H1 (cell line): ENCODE measurements at regions not wholly inside any gene's neighbourhood (a gene's known extent, or its start where the extent isn't known, plus 50 kb on each side); places are given as distances from the start of the nearest gene placed in this dataset.

Experiments
- CTCF ChIA-PET: fragments of 300-600 bp; sonication (Branson Sonifier 250); formaldehyde crosslinking; loops from one replicate; lab custom pipeline; 2021; ENCODE audit not compliant: partially characterized antibody; lab: Charles Lee
- POLR2A ChIA-PET: fragments of 300-600 bp; sonication (Branson Sonifier 250); formaldehyde crosslinking; loops from one replicate; lab custom pipeline; 2021; ENCODE audit warnings: inconsistent platforms; ENCODE audit not compliant: partially characterized antibody; lab: Charles Lee
- DNase-seq, 2 experiments: peaks; one replicate each; pipeline versions ENCODE4 v3.0.0 to v3.0.0-alpha.2; 2010 to 2022; ENCODE audit warnings: low spot score in 2 of 2, low read depth in 1 of 2, mixed read lengths in 1 of 2
- FAIRE-seq: peaks from 2 replicates; lab custom pipeline; 2011; peaks lifted over from hg19 to GRCh38; lab: Jason Lieb, UNC
- H2AFZ ChIP-seq: 2 replicates; pipeline ENCODE4 v1.8.1; 2012; ENCODE audit warnings: low read length, inconsistent platforms
- H2AK5ac ChIP-seq: 2 replicates; pipeline ENCODE4 v1.6.1; 2013; ENCODE audit warnings: low read depth, low read length
- H2BK120ac ChIP-seq: replicated peaks from 2 replicates; pipeline ENCODE3; 2013; ENCODE audit warnings: low read depth, low read length, inconsistent platforms
- H2BK12ac ChIP-seq: 2 replicates; pipeline ENCODE4 v1.6.1; 2013; ENCODE audit warnings: low read depth, low read length
- H2BK15ac ChIP-seq: 2 replicates; pipeline ENCODE4 v1.6.1; 2013; ENCODE audit warnings: low read length
- H2BK20ac ChIP-seq: 2 replicates; pipeline ENCODE4 v1.6.1; 2013; ENCODE audit warnings: low read length
- H2BK5ac ChIP-seq: 2 replicates; pipeline ENCODE4 v1.6.1; 2013; ENCODE audit warnings: low read depth, low read length
- H3K14ac ChIP-seq: 2 replicates; pipeline ENCODE4 v1.6.1; 2013; ENCODE audit warnings: inconsistent platforms; ENCODE audit not compliant: insufficient read length
- H3K18ac ChIP-seq: 2 replicates; pipeline ENCODE4 v1.6.1; 2013; ENCODE audit warnings: low read length; ENCODE audit errors: extremely low read depth
- H3K23ac ChIP-seq: 2 replicates; pipeline ENCODE4 v1.6.1; 2013; ENCODE audit warnings: inconsistent platforms; ENCODE audit not compliant: insufficient read length
- H3K23me2 ChIP-seq: 2 replicates; pipeline ENCODE4 v1.6.1; 2013; ENCODE audit warnings: low read depth, low read length
- H3K27ac ChIP-seq: 2 replicates; pipeline ENCODE4 v1.6.1; 2011; ENCODE audit warnings: low read depth, low read length, inconsistent platforms
- H3K27me3 ChIP-seq, 4 experiments: replicated peaks in 1 of 4; 1 replicate in 1 of 4; 2 replicates in 3 of 4; pipeline versions ENCODE4 v1.6.1 to v1.8.1; 2011 to 2013; ENCODE audit warnings: low read length in 3 of 4, mild to moderate bottlenecking in 3 of 4, inconsistent platforms in 2 of 4, mixed read lengths in 2 of 4, moderate library complexity in 1 of 4; ENCODE audit not compliant: control insufficient read depth in 3 of 4, insufficient read depth in 3 of 4; ENCODE audit errors: extremely low read depth in 1 of 4
- H3K36me3 ChIP-seq, 4 experiments: 2 replicates each; pipeline versions ENCODE4 v1.6.1 to v1.8.1; 2011 to 2013; ENCODE audit warnings: mild to moderate bottlenecking in 4 of 4, low read length in 3 of 4, moderate library complexity in 2 of 4, control low read depth in 1 of 4, inconsistent platforms in 1 of 4; ENCODE audit not compliant: insufficient read depth in 4 of 4, control insufficient read depth in 2 of 4
- H3K4ac ChIP-seq: replicated peaks from 2 replicates; pipeline ENCODE3; 2013; ENCODE audit warnings: low read length, low read depth, mixed read lengths, inconsistent platforms; ENCODE audit not compliant: insufficient read length
- H3K4me1 ChIP-seq, 4 experiments: replicated peaks in 1 of 4; 1 replicate in 1 of 4; 2 replicates in 3 of 4; pipeline versions ENCODE4 v1.6.1 to v1.8.1; 2011 to 2013; ENCODE audit warnings: low read length in 3 of 4, inconsistent platforms in 2 of 4, mixed read lengths in 1 of 4; ENCODE audit not compliant: insufficient read depth in 4 of 4, control insufficient read depth in 3 of 4
- H3K4me2 ChIP-seq, 2 experiments: 2 replicates each; pipeline versions ENCODE4 v1.6.1 to v1.8.1; 2011 to 2013; ENCODE audit warnings: low read depth in 2 of 2, low read length in 2 of 2, control low read depth in 1 of 2, inconsistent platforms in 1 of 2, mild to moderate bottlenecking in 1 of 2; ENCODE audit not compliant: insufficient read depth in 1 of 2
- H3K4me3 ChIP-seq, 4 experiments: fragments of 200-600, 300-600 bp in 1 of 4; sonication (generic), shearing (Covaris generic), sonication (Bioruptor Twin) in 1 of 4; 2 replicates each; pipeline versions ENCODE4 v1.5.1 to v1.8.1; 2011 to 2016; ENCODE audit warnings: low read length in 4 of 4, low read depth in 3 of 4, control low read depth in 2 of 4, inconsistent platforms in 2 of 4, mild to moderate bottlenecking in 2 of 4, mixed read lengths in 1 of 4, moderate library complexity in 1 of 4; ENCODE audit not compliant: insufficient read depth in 2 of 4; ENCODE audit errors: extremely low read depth in 1 of 4
- H3K56ac ChIP-seq: replicated peaks from 2 replicates; pipeline ENCODE3; 2013; ENCODE audit warnings: low read depth, mild to moderate bottlenecking, mixed read lengths, low read length, inconsistent platforms; ENCODE audit not compliant: insufficient read length
- H3K79me1 ChIP-seq: 2 replicates; pipeline ENCODE4 v1.6.1; 2013; ENCODE audit warnings: low read depth, low read length, control low read depth
- H3K79me2 ChIP-seq, 2 experiments: 2 replicates each; pipeline versions ENCODE4 v1.6.1 to v1.8.1; 2012 to 2013; ENCODE audit warnings: low read length in 2 of 2, mild to moderate bottlenecking in 2 of 2, inconsistent platforms in 1 of 2; ENCODE audit not compliant: insufficient read depth in 2 of 2, control insufficient read depth in 1 of 2
- H3K9ac ChIP-seq, 4 experiments: replicated peaks in 1 of 4; 1 replicate in 1 of 4; 2 replicates in 3 of 4; pipeline versions ENCODE4 v1.6.1 to v1.8.1; 2011 to 2013; ENCODE audit warnings: low read depth in 3 of 4, low read length in 3 of 4, control low read depth in 2 of 4, mild to moderate bottlenecking in 2 of 4, moderate library complexity in 2 of 4, inconsistent platforms in 1 of 4; ENCODE audit errors: extremely low read depth in 1 of 4
- H3K9me3 ChIP-seq, 2 experiments: 2 replicates each; pipeline versions ENCODE4 v1.6.1 to v1.8.1; 2012 to 2013; ENCODE audit warnings: mild to moderate bottlenecking in 2 of 2, moderate library complexity in 2 of 2, control low read depth in 1 of 2, inconsistent platforms in 1 of 2, low read depth in 1 of 2, low read length in 1 of 2, mixed read lengths in 1 of 2; ENCODE audit not compliant: insufficient read depth in 2 of 2
- H4K20me1 ChIP-seq, 2 experiments: replicated peaks in 1 of 2; 2 replicates each; pipeline versions ENCODE3 to v1.8.1; 2011 to 2013; ENCODE audit warnings: inconsistent platforms in 2 of 2, low read length in 2 of 2, mild to moderate bottlenecking in 1 of 2; ENCODE audit not compliant: insufficient read depth in 2 of 2, control insufficient read depth in 1 of 2
- H4K5ac ChIP-seq: 2 replicates; pipeline ENCODE4 v1.6.1; 2013; ENCODE audit warnings: low read length, low read depth, mixed read lengths, inconsistent platforms; ENCODE audit not compliant: insufficient read length
- H4K8ac ChIP-seq: 2 replicates; pipeline ENCODE4 v1.8.0; 2013; ENCODE audit warnings: mild to moderate bottlenecking, moderate library complexity, low read length, inconsistent platforms; ENCODE audit not compliant: insufficient read depth; ENCODE audit errors: extremely low read depth
- H4K91ac ChIP-seq: replicated peaks from 2 replicates; pipeline ENCODE3; 2013; ENCODE audit warnings: low read length, mixed read lengths, inconsistent platforms; ENCODE audit not compliant: insufficient read length
- EZH2 ChIP-seq: fragments of 200-600 bp; sonication (generic); IDR thresholded peaks from 2 replicates; pipeline ENCODE4 v1.7.1; 2012; ENCODE audit warnings: low read depth, mild to moderate bottlenecking, moderate library complexity, low read length, inconsistent platforms; ENCODE audit not compliant: severe bottlenecking
- RFX5 ChIP-seq: IDR thresholded peaks from 2 replicates; pipeline ENCODE4 v1.6.1; 2011; ENCODE audit warnings: low read depth, low read length, improper control_type of control experiment, borderline replicate concordance
- SP2 ChIP-seq: IDR thresholded peaks from 2 replicates; pipeline ENCODE4 v1.6.1; 2012; ENCODE audit warnings: mild to moderate bottlenecking, low read length, inconsistent platforms
- SRF ChIP-seq: IDR thresholded peaks from 2 replicates; pipeline ENCODE4 v1.6.1; 2011; ENCODE audit warnings: mild to moderate bottlenecking, low read depth, low read length, moderate library complexity
- SUZ12 ChIP-seq: fragments of 200-600 bp; sonication (generic); IDR thresholded peaks from 2 replicates; pipeline ENCODE4 v1.6.1; 2012; ENCODE audit warnings: mild to moderate bottlenecking, inconsistent platforms, low read length, moderate library complexity, mixed read lengths
- WGBS, 2 experiments: shearing (Covaris generic) in 1 of 2; methylation state at CpG; one replicate each; pipeline versions ENCODE4 v1.1.6 to v1.1.7; 2013 to 2015; ENCODE audit warnings: low lambda C conversion rate in 2 of 2, mixed read lengths in 2 of 2, inconsistent platforms in 1 of 2, low coverage in 1 of 2, missing lambda C conversion rate in 1 of 2; ENCODE audit not compliant: insufficient replicate concordance in 2 of 2, insufficient coverage in 1 of 2, insufficient read length in 1 of 2; ENCODE audit errors: extremely low coverage in 1 of 2, missing lambda C conversion rate in 1 of 2; 5-methylcytosine and 5-hydroxymethylcytosine counted together
- TF ChIP-seq, protein P1 (sequence below): IDR thresholded peaks from 2 replicates; pipeline ENCODE4 v1.6.1; 2012; ENCODE audit warnings: inconsistent platforms

DNA sequence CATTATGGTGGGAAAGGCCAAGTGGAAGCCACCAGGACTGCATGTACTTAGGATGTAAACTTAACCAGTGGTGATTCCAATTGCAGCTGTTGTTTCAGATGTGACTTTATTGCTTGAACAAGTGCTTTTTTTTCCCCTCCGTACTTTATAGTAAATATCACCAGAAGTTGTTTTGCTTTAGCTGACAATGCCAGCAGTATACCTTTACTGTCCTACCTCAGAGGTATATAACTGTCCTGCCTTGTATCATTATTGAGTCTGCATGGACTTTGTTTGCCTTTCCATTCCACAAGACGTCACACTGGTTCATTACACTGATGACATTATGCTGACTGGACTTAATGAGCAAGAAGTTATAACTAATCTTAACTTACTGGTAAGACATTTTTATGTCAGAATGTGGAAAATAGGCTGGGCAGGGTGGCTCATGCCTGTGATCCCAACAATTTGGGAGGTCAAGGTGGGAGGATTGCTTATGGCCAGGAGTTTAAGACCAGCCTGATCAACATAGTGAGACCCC lies 77.1 kb upstream of the RAB18 start:
- Histone ChIP-seq H3K36me3 (no peaks in the 10 kb centered on the region), H4K5ac (no peak overlapping the region), H3K14ac (no peak overlapping the region), H2BK120ac (no peak overlapping the region)
- TF ChIP-seq, protein P1, sequence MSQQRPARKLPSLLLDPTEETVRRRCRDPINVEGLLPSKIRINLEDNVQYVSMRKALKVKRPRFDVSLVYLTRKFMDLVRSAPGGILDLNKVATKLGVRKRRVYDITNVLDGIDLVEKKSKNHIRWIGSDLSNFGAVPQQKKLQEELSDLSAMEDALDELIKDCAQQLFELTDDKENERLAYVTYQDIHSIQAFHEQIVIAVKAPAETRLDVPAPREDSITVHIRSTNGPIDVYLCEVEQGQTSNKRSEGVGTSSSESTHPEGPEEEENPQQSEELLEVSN: no peak
- TF ChIP-seq SUZ12: no peak
- no peak for TF ChIP-seq SP2
- no peak for TF ChIP-seq SRF
- no peak for TF ChIP-seq RFX5
- no peak for TF ChIP-seq EZH2
- TF ChIP-seq, all 59 proteins: peak for 0
- Histone ChIP-seq H2AK5ac (no peak overlapping the region), H4K20me1 (no peaks in the 10 kb centered on the region), H3K23ac (no peak overlapping the region), H4K91ac (no peak overlapping the region), H2BK20ac (no peak overlapping the region), H3K4ac (no peak overlapping the region), H3K18ac (no peak overlapping the region), H3K4me3 (no peak overlapping the region), H3K9me3 (peaks cover 0 to 4% of the 10 kb centered on the region in 2 experiments; a peak in 1 of 4 replicates), H2BK5ac (no peak overlapping the region), H3K27me3 (no peaks in the 10 kb centered on the region), H2AFZ (no peak overlapping the region), H3K23me2 (no peaks in the 10 kb centered on the region), H3K79me1 (no peaks in the 10 kb centered on the region), H2BK15ac (no peak overlapping the region), H2BK12ac (no peak overlapping the region), H4K8ac (no peak overlapping the region), H3K27ac (no peak overlapping the region), H3K79me2 (no peaks in the 10 kb centered on the region), H3K4me2 (no peak overlapping the region), H3K4me1 (no peaks in the 10 kb centered on the region), H3K9ac (no peak overlapping the region), H3K56ac (no peak overlapping the region)
- ChIA-PET CTCF (no interaction called here), POLR2A (no interaction called here)
- no peak for FAIRE-seq
- 100% methylated on average over 2 of the region's 2 CpGs; no CpG with 5 or more reads in 1 of the 2 experiments for WGBS, 2 experiments
- no peak for DNase-seq
